ENCODE measurements at regions not wholly inside any gene's neighbourhood (a gene's known extent, or its start where the extent isn't known, plus 50 kb on each side); places are given as distances from the start of the nearest gene placed in this dataset.

DNA sequence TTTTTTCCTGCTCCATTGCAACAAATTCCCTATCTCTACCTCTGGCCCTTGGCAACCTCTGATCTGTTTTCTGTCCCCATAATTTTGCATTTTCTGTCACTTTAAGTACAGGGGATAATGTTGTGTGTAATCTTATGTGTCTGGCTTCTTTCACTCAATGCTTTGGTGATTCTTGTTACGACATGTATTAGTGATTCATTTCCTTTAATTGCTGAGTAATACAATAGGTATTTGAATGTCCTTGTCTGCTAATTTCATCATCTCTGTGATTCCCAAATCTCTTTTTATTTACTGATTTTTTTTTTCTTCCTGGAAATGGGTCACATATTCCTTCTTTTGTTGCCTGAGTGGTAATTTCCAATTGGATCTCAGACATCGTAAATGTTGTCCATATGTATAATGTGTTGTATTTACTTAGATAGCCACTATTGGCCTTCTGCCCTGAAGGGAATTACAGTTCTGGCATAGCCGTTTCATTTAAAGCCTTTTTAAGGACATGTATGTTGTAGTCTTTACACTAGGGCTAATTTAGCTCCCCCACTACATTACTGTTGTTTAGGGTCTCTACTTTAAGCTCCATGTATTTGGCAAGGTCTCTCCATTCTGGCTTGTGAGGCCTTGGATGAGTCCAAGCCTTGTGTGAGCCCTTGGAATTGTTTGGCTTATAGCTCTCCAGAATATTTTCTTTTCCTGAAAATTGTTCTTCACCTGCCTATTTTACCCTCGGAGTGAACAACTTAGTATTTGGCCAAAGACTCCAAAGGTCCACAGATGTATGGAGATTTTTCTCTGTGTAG is 683.8 kb downstream of the LRRC70 start:
- POLR2A ChIA-PET: no interaction called here
- no peak for ATAC-seq
- SMC1A ChIA-PET (ENCODE audit: uncharacterized antibody, unreplicated experiment): no interaction called here
- no peak for FAIRE-seq
- in situ Hi-C loops (cut with MboI): no loop called here
- no peak overlapping the region for H3K4me2 ChIP-seq (ENCODE audit: control insufficient read depth, insufficient read depth)
- WGBS (ENCODE audit: insufficient coverage, insufficient replicate concordance, low lambda C conversion rate, missing lambda C conversion rate): 36% methylated on average over 4 of the region's 4 CpGs
- no peaks in the 10 kb centered on the region for H3K36me3 ChIP-seq (ENCODE audit: control insufficient read depth in 2 of 2, insufficient read depth in 2 of 2, low read length in 1 of 2)
- intact Hi-C loops (cut with micrococcal nuclease; ENCODE audit: unreplicated experiment): no loop called here
- no peak overlapping the region for H3K9ac ChIP-seq (ENCODE audit: control insufficient read depth, insufficient read depth, low read length)
- no peaks in the 10 kb centered on the region for H3K79me2 ChIP-seq (ENCODE audit: control insufficient read depth, insufficient read depth, low read length)
- no TSS peak for BruUV-seq (replicated peaks)
- H3K4me3 ChIP-seq: no peak overlapping the region
- no peak for DNase-seq (ENCODE audit: low read depth, low spot score)
- H3K9me3 ChIP-seq (replicated peaks; ENCODE audit: control insufficient read depth, insufficient read depth, low read length): no peaks in the 10 kb centered on the region
- H3K27ac ChIP-seq (ENCODE audit: control insufficient read depth, insufficient read depth): no peak overlapping the region
- CTCF ChIA-PET: no interaction called here
- H2AFZ ChIP-seq (ENCODE audit: control insufficient read depth, low read depth, low read length): no peak overlapping the region
- RAD21 ChIA-PET (ENCODE audit: unreplicated experiment): no interaction called here
- H3K27me3 ChIP-seq (replicated peaks in 1 of 2; ENCODE audit: control insufficient read depth in 2 of 2, insufficient read depth in 2 of 2, low read length in 1 of 2): no peaks in the 10 kb centered on the region
- H4K20me1 ChIP-seq (ENCODE audit: control insufficient read depth, insufficient read depth): no peaks in the 10 kb centered on the region
- H3K4me1 ChIP-seq (ENCODE audit: control insufficient read depth, insufficient read depth, low read length): no peaks in the 10 kb centered on the region
- TF ChIP-seq, protein P1, sequence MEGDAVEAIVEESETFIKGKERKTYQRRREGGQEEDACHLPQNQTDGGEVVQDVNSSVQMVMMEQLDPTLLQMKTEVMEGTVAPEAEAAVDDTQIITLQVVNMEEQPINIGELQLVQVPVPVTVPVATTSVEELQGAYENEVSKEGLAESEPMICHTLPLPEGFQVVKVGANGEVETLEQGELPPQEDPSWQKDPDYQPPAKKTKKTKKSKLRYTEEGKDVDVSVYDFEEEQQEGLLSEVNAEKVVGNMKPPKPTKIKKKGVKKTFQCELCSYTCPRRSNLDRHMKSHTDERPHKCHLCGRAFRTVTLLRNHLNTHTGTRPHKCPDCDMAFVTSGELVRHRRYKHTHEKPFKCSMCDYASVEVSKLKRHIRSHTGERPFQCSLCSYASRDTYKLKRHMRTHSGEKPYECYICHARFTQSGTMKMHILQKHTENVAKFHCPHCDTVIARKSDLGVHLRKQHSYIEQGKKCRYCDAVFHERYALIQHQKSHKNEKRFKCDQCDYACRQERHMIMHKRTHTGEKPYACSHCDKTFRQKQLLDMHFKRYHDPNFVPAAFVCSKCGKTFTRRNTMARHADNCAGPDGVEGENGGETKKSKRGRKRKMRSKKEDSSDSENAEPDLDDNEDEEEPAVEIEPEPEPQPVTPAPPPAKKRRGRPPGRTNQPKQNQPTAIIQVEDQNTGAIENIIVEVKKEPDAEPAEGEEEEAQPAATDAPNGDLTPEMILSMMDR (IDR thresholded peaks at IDR 0.05 in 2 of 3, conservative IDR thresholded peaks at IDR 0.05 in 1 of 3; ENCODE audit: control insufficient read depth in 2 of 3, extremely low read depth in 1 of 3, insufficient read depth in 1 of 3, low read depth in 3 of 3, low read length in 3 of 3): no peak
- TF ChIP-seq CHD4 (IDR thresholded peaks at IDR 0.05): no peak
- no peak for TF ChIP-seq HCFC1 (IDR thresholded peaks at IDR 0.05; ENCODE audit: low read length)
- no peak for TF ChIP-seq EGR1 (IDR thresholded peaks at IDR 0.05; ENCODE audit: borderline replicate concordance in 1 of 2, low read depth in 2 of 2, low read length in 2 of 2)
- no peak for TF ChIP-seq IKZF2 (IDR thresholded peaks at IDR 0.05)
- no peak for TF ChIP-seq PAX5 (IDR thresholded peaks at IDR 0.05; ENCODE audit: borderline replicate concordance, low read depth, low read length)
- TF ChIP-seq ZNF207 (IDR thresholded peaks at IDR 0.05; ENCODE audit: borderline replicate concordance): no peak
- TF ChIP-seq, protein P2, sequence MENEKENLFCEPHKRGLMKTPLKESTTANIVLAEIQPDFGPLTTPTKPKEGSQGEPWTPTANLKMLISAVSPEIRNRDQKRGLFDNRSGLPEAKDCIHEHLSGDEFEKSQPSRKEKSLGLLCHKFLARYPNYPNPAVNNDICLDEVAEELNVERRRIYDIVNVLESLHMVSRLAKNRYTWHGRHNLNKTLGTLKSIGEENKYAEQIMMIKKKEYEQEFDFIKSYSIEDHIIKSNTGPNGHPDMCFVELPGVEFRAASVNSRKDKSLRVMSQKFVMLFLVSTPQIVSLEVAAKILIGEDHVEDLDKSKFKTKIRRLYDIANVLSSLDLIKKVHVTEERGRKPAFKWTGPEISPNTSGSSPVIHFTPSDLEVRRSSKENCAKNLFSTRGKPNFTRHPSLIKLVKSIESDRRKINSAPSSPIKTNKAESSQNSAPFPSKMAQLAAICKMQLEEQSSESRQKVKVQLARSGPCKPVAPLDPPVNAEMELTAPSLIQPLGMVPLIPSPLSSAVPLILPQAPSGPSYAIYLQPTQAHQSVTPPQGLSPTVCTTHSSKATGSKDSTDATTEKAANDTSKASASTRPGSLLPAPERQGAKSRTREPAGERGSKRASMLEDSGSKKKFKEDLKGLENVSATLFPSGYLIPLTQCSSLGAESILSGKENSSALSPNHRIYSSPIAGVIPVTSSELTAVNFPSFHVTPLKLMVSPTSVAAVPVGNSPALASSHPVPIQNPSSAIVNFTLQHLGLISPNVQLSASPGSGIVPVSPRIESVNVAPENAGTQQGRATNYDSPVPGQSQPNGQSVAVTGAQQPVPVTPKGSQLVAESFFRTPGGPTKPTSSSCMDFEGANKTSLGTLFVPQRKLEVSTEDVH (IDR thresholded peaks at IDR 0.05; ENCODE audit: low read depth, partially characterized antibody): no peak
- TF ChIP-seq, protein P3, sequence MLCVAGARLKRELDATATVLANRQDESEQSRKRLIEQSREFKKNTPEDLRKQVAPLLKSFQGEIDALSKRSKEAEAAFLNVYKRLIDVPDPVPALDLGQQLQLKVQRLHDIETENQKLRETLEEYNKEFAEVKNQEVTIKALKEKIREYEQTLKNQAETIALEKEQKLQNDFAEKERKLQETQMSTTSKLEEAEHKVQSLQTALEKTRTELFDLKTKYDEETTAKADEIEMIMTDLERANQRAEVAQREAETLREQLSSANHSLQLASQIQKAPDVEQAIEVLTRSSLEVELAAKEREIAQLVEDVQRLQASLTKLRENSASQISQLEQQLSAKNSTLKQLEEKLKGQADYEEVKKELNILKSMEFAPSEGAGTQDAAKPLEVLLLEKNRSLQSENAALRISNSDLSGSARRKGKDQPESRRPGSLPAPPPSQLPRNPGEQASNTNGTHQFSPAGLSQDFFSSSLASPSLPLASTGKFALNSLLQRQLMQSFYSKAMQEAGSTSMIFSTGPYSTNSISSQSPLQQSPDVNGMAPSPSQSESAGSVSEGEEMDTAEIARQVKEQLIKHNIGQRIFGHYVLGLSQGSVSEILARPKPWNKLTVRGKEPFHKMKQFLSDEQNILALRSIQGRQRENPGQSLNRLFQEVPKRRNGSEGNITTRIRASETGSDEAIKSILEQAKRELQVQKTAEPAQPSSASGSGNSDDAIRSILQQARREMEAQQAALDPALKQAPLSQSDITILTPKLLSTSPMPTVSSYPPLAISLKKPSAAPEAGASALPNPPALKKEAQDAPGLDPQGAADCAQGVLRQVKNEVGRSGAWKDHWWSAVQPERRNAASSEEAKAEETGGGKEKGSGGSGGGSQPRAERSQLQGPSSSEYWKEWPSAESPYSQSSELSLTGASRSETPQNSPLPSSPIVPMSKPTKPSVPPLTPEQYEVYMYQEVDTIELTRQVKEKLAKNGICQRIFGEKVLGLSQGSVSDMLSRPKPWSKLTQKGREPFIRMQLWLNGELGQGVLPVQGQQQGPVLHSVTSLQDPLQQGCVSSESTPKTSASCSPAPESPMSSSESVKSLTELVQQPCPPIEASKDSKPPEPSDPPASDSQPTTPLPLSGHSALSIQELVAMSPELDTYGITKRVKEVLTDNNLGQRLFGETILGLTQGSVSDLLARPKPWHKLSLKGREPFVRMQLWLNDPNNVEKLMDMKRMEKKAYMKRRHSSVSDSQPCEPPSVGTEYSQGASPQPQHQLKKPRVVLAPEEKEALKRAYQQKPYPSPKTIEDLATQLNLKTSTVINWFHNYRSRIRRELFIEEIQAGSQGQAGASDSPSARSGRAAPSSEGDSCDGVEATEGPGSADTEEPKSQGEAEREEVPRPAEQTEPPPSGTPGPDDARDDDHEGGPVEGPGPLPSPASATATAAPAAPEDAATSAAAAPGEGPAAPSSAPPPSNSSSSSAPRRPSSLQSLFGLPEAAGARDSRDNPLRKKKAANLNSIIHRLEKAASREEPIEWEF (IDR thresholded peaks at IDR 0.05; ENCODE audit: insufficient replicate concordance, low read depth, low read length): no peak
- no peak for TF ChIP-seq ETV6 (conservative IDR thresholded peaks at IDR 0.05 in 1 of 2, IDR thresholded peaks at IDR 0.05 in 1 of 2; ENCODE audit: borderline replicate concordance in 1 of 2, low read depth in 1 of 2)
- TF ChIP-seq NBN (IDR thresholded peaks at IDR 0.05): no peak

All from GM12878 (cell line).